ENCODE measurements at regions not wholly inside any gene's neighbourhood (a gene's known extent, or its start where the extent isn't known, plus 50 kb on each side); places are given as distances from the start of the nearest gene placed in this dataset.

- DNase-seq (ENCODE audit: extremely low read depth in 1 of 11, low read depth in 9 of 11, low spot score in 4 of 11) = no peak
Observed at GRCh38 chr1:96987186-96987703, 265.7 kb downstream of the PTBP2 start.

GRCh38 chr1:96989302-96989701 is 267.7 kb downstream of the PTBP2 start:
- DNase-seq (ENCODE audit: extremely low read depth in 1 of 11, low read depth in 9 of 11, low spot score in 4 of 11) = no peak

GRCh38 chr1:96990136-96990535 is 268.6 kb downstream of the PTBP2 start:
- DNase-seq (ENCODE audit: extremely low read depth in 1 of 11, low read depth in 9 of 11, low spot score in 4 of 11) = no peak

- no peak for DNase-seq (ENCODE audit: extremely low read depth in 1 of 11, low read depth in 9 of 11, low spot score in 4 of 11)
Observed at GRCh38 chr1:96991261-96991660, 269.7 kb downstream of the PTBP2 start.

GRCh38 chr1:96992871-96993270 is 271.3 kb downstream of the PTBP2 start:
- DNase-seq (ENCODE audit: extremely low read depth in 1 of 11, low read depth in 9 of 11, low spot score in 4 of 11) = no peak

- DNase-seq (ENCODE audit: extremely low read depth in 1 of 11, low read depth in 9 of 11, low spot score in 4 of 11) = no peak
Observed at GRCh38 chr1:96995351-96995750, 273.8 kb downstream of the PTBP2 start.

- no peak for DNase-seq (ENCODE audit: extremely low read depth in 1 of 11, low read depth in 9 of 11, low spot score in 4 of 11)
Observed at GRCh38 chr1:96996001-96996400, 274.4 kb downstream of the PTBP2 start.

GRCh38 chr1:96997717-96998116 is 276.1 kb downstream of the PTBP2 start:
- DNase-seq (ENCODE audit: extremely low read depth in 1 of 11, low read depth in 9 of 11, low spot score in 4 of 11) = no peak

- DNase-seq (ENCODE audit: extremely low read depth in 1 of 11, low read depth in 9 of 11, low spot score in 4 of 11) = no peak
Observed at GRCh38 chr1:96998466-96998865, 276.9 kb downstream of the PTBP2 start.

- DNase-seq (ENCODE audit: extremely low read depth in 1 of 11, low read depth in 9 of 11, low spot score in 4 of 11) = no peak
Observed at GRCh38 chr1:96999191-96999590, 277.6 kb downstream of the PTBP2 start.

GRCh38 chr1:97004054-97004453 is 282.5 kb downstream of the PTBP2 start:
- DNase-seq (ENCODE audit: extremely low read depth in 1 of 11, low read depth in 9 of 11, low spot score in 4 of 11) = no peak

- DNase-seq (ENCODE audit: extremely low read depth in 1 of 11, low read depth in 9 of 11, low spot score in 4 of 11) = no peak
Observed at GRCh38 chr1:97004743-97005142, 283.2 kb downstream of the PTBP2 start.

- no peak for DNase-seq (ENCODE audit: extremely low read depth in 1 of 11, low read depth in 9 of 11, low spot score in 4 of 11)
Observed at GRCh38 chr1:97006044-97006661, 284.6 kb downstream of the PTBP2 start.

GRCh38 chr1:97007840-97008604 is 286.4 kb downstream of the PTBP2 start:
- DNase-seq (ENCODE audit: extremely low read depth in 1 of 11, low read depth in 9 of 11, low spot score in 4 of 11) = no peak

GRCh38 chr1:97010566-97011264 is 289.1 kb downstream of the PTBP2 start:
- no peak for DNase-seq (ENCODE audit: extremely low read depth in 1 of 11, low read depth in 9 of 11, low spot score in 4 of 11)

GRCh38 chr1:97013136-97013535 is 291.6 kb downstream of the PTBP2 start:
- peak in 1 of 11 donors; percentile 10 for DNase-seq (ENCODE audit: extremely low read depth in 1 of 11, low read depth in 9 of 11, low spot score in 4 of 11)

- DNase-seq (ENCODE audit: extremely low read depth in 1 of 11, low read depth in 9 of 11, low spot score in 4 of 11) = peak in 1 of 11 donors; percentile 7
Observed at GRCh38 chr1:97013941-97014340, 292.4 kb downstream of the PTBP2 start.

GRCh38 chr1:97014426-97014825 is 292.8 kb downstream of the PTBP2 start:
- no peak for DNase-seq (ENCODE audit: extremely low read depth in 1 of 11, low read depth in 9 of 11, low spot score in 4 of 11)

- DNase-seq (ENCODE audit: extremely low read depth in 1 of 11, low read depth in 9 of 11, low spot score in 4 of 11) = no peak
Observed at GRCh38 chr1:97017895-97018294, 296.3 kb downstream of the PTBP2 start.
